CMK (cell line): ENCODE measurements at regions not wholly inside any gene's neighbourhood (a gene's known extent, or its start where the extent isn't known, plus 50 kb on each side); places are given as distances from the start of the nearest gene placed in this dataset.
"Not testable (repeated sequence)": the region's sequence is repeated elsewhere in the genome, so short reads cannot be mapped to it uniquely, and the experiment has no call there.

Source experiments
- DNase-seq: peaks from one replicate; pipeline ENCODE4 v3.0.0-alpha.2; 2010; ENCODE audit warnings: low read depth

DNA sequence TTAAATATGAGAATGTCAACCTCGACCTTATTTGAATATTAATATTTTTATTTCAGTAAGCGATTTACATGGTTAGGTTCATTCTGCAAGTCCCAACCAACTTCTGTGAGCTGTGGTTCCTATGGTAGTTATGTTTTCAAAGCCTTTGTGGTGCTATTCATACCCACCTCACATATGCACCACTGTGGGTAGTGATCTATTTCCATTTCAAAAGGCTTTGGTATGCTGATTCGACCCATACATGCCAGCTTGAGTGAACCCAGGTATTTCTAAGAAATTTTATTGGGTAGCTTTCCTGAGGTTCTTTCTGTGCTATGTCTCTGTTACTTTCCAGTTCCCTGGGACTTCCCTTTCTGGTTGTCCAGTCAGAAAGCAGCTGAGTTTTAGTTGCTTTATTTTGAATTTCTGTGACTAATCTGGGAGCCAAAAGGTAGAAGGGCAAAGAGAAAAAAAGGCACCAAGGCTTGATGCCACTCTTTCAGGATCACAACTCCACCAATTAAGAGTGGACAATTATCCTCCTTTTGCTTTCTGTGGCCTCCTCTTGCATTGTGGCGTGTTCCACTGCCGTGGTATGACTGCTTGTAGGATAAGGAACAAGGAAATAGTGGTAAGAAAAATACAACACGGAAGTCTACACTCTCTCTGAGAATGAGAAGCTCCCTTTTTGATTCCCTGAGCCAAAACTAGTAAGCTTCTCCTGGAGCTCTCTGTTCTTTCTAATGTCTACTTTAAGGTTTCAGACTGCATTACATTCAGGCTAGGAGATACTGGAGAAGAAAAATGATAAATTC is 729.1 kb downstream of the NOVA1 start:
- no peak for DNase-seq

DNA sequence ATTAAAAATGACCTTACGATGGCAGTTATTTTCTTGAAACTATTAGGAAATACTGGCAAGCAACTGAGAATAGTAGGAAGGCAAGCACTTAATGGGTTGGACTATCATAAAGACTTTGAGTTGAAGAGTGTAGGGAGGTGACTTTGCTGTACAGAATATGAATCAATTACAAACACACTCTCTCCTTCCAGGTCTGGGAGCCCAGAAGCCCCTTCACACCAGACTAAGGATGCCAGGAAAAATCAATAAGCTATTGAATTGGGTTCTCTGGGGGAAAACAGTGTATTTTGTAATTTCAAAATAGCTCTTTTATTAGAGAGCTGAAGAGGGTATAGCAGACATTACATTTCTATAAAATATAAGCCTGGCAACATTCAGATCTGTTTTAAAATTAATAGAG is 736.4 kb downstream of the NOVA1 start:
- DNase-seq = no peak

DNA sequence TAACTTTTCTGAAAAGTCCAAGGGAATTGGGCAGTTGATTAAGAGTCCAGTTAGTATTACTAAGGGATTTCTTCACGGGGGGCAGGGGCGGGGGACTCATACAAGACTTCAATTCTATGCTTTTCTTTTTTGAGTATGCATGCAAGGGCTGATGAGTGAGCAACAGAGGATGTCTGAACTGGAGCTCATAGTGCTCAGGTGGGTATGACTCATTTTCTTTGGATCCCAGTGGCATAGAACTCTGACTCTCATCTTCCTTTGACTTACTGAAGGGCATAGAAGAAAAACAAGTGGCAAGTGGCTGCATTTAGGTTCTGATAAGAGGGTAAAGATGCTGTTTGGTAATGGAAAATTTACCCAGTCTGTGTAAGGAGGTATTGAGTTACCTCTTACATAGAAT is 749.2 kb downstream of the NOVA1 start:
- no peak for DNase-seq

DNA sequence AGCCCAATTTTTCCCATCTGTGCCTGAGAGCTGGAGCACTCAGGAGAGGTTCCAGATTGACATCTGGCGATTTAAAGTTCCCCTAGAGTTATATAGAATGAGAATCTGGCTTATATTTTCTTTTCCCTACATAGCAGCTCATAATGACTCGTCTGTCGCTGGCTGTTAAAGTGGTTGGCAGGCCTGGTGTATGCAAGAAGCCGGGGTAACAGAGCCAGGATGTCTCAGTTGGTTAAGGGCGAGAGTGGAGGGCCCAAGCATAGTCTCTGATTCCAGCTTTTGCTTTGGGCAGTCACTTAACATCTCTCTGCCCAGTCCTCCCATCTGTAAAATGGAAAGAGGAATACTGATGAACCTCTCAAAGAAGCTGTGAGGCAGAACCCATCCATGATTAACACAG is 751.6 kb downstream of the NOVA1 start:
- no peak for DNase-seq

DNA sequence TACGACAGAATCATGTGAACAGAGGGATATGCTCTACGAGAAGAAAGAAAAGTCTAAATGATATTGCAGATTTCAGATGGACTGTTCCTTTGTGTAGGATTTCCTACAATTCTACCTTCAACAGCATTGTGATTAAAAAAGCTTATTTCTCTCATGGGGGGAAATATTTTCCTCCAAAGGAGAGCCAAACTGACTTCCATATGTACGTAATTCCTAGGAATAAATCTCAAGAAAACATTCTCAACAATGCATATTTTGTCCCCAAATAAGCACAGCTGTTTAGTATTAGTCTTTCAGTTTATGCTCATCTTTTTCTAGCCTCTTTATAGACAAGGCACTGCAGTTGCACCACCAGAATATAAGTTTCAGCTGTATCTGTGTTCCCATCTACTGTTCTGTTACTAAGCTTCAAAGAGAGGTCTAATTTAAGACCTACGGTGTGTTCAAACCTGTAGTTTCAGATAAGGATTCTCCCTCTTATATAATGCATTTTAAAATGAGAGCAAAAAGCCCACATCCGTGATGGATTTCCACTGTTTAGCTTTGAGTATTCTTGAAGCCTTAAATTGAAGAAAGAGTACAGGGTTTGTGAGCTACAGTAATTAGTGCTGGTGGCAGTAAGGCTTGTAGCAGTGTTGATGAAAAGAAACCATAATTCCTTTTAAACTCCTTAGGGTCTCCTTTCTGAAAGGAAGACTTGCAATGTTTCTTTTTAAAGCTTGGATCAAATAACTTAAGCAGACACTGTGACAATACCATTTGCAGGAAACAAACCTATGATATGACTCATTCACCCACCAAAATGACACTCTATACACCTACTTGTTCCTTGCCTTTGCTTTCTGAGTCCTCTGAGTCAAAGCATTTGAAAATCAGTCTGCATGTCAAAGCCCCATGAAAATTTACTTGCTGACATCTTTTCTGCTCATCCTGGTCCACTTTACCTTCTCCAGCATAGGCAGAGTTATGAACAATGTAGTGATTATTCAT is 754.1 kb downstream of the NOVA1 start:
- no peak for DNase-seq

DNA sequence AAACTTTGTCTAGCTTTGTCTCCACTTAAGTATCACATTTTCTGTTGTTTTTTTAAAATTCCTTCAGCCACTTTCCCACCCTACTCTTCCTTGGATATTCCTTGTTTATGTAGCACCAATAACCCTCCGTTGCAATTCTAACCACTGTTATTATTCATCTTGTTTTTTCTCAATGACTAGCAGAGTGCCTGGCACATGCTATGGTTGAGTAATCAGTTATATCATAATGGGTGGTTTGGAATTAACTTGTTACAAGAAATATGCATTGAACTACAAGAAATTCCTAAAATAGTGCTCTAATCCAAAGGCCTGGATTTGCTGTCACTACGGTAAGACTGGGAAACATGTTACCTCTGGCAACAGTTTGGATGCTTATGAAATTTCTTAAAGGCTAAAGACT is 756.6 kb downstream of the NOVA1 start:
- DNase-seq = no peak

DNA sequence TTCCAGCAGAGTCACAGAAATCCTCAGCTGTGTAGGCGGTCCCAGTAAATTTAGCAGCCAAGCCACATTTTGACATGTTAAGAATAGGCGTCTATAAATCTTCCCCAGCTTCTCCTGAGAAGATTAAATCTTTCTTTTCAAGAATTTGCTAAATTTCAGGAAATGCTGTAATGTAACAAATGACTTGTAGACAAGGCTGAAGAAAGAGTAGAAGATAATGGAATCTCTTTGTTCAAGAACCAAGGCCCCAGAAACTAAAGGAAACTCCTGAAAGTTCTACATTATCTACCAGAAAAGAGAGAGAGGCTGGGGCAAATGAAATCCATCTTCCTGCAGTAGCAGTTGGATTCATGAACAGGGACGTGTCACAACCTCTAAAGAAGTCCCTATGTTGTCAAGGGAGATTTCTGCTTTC is 760.3 kb downstream of the NOVA1 start:
- DNase-seq = no peak

DNA sequence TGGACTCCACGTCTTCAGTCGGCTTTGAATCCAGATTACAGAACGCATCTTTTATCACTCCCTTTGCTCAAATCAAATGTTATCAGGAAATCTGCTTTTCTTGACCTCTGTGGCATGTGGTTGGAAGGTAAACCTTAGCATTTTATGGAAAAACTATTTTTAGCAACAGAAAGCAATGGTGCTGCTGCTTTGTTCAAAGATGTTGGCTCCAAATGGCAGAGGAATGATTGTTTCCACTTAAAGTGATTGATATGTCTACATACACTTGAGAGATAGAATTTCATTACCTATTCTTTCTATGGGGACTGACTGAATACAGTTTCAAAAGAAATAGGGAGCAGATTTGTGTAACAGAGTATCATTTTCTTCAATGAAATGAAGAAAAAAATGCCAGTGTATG is 761.2 kb downstream of the NOVA1 start:
- no peak for DNase-seq

DNA sequence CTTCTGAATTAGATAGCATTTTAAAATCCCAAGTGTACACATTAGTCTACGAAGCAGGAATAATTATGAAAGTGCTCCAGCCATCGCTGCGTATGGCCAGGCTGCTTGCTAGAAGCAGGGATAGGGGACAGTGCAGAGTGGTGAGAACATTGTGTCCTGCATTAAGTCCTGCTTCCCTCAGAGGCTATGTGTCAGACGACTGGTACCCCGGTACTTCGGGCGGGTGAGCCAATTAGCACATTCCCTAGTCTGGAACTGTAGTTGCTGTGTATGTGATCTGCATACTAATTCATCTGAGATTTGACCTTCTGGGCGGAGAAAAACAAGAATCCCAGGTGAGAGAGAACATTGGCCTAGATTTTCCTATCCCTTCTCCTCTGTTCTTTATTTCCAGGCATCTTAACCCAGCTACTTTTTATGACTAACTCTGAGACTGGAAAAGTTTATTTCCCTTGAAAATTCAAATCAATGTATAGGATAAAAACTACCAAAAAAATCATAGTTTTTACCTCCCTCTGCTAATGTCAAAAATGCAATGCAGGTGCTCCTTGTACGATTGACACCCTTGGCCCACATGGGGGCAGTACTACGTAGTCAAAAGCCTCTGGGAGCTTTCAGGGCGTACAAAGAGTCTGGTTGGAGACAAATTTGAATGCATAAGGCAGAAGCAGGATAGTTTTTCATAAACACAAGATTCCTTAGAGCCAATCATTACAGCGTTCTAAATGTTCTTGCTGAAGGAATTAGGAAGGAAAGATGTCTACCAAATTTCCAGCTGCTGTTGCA is 764.3 kb downstream of the NOVA1 start:
- no peak for DNase-seq

DNA sequence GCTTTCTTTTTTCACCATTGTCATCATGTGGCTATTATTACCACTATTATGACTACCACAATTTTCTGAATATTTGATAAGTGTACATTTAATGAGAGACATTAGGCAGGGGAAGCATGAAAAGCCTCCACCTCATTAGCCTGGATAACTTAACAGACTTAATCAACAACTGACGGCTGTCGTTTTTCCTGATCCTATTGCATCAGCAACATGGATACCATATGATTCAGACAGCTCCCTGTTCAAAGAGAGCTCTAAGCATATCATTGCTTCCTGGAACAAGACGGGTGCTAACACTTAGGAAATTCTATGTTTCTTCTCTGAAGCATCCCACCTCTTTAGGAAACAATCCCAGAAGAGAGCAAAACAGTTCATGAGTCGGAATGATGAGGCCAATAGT is 765.2 kb downstream of the NOVA1 start:
- DNase-seq = no peak

DNA sequence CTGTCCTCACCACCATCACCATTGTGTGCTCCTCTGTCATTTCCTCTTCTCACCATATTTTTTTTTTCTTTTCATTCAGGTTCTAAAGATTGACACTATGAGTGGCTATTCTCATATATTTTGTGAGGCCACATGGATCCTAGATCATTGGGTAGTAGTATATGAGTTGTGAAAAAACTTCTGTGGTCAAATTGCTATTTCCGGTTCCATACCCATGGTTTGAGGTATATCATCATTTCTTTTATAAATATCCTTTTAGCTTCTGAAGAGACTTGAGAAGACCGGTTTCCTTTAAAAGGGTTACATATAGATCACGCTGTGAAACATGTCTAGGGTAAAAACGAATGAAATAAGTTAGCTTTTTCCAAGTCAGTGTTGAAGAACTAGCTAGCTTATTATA is 769.3 kb downstream of the NOVA1 start:
- no peak for DNase-seq

DNA sequence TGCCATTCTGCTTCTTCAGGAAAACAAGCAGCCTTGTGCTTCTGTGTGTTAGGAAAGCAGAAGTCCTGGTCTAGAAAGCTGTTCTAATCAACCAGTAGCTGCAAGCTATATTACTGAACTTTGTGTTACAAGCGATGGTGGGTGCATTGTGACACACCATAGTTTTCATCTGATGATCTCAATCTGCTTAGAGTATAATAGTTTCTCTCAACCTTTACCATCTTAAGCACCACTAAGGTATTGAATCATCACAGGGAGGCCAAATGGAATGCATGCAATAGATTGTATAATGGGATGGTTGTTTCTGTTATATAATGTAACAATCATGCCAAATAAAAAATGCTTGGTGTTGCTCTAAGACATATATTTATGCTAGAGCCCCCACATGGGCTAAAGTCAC is 771.7 kb downstream of the NOVA1 start:
- no peak for DNase-seq

DNA sequence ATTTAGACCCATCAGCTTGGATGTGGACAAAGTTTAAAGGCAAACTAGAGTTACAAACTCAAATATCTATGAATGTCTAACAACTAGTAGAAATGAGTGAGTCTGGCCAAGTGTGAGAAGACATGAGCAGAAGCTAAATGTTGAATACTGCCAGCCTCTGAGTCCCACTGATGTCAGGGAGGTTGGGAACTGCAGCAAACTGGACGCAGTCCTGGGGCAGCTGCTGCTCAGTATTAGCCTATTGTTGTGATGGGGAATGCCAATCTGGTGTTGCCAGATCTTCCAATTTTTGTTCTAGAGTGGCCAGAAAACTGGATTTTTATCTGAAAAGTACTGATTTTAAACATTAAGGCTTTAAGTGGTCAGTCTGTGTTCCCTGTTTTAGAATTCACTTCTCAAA is 770.4 kb upstream of the STXBP6 start:
- no peak for DNase-seq

DNA sequence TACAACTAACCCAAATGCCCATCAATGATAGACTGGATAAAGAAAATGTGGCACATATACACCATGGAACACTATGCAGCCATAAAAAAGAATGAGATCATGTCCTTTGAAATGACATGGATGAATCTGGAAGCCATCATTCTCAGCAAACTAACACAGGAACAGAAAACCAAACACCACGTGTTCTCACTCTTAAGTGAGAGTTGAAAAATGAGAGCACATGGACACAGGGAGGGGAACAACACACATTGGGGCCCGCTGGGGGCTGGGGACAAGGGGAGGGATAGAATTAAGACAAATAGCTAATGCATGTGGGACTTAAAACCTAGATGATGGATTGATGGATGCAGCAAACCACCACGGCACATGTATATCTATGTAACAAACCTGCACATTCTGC is 764.7 kb upstream of the STXBP6 start:
- DNase-seq = not testable (repeated sequence)

DNA sequence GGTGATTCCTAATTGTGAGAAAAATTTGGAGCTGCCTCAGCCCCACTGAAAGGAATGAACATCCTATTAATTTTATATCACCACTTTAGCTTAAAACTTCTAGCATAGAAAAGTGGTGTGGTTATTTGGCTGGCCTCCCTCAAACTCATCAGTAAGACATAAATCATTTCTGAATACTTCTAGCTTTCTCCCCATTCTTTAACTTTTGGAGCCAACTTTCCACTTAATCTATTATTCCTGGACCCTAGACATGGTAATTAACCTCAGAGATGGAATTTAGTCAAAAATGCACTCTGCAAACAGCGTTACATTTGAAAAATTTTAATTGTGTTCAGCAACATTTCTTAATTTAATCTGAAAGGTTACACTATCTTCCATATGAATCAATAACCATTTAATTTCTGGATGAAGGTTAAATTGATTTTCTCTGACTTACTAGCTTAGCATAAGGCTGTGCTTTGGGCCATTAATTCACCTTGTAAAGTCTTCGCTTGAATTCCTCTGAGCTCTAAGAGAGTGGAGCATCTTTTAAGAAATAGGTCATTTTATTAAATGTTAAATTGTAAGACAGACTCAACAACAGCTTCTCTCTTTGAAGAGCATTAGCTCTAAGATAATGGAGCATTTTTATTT is 753.6 kb upstream of the STXBP6 start:
- DNase-seq = no peak

DNA sequence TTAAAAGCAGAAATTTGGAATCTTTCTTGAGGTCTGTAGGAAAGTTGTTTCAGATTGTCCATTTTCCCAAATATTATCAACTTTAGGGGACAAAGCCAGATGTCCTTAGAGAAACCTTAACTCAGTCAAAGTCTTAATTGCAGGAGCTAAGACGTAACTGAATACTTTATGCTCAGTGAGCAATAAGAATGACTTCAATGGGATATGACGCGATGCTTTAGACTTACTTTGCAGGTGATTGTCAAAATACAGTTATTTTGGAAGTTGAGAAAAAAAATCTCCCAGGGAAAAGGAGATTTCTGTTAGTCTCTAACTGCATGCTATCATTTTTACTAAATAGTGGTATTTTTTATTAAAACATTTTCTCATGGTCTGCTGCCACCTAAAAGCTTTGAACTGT is 750.9 kb upstream of the STXBP6 start:
- no peak for DNase-seq

DNA sequence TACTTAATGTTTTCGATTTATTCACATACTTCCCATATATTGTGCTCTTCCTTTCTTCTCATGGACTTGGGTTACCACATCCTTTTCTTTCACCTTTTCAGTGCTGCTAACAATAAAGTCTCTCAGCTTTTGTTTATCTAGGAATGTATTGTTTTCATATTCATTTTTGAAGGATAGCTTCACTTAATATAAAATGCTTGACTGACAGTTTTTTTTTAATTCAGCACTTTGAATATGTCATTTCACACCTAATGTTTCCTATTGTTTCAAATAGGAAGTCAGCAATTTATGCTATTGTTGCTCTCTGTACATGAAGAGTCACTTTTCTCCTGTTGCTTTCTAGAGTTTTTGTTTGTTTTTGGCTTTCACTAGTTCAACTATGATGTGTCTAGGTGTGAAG is 738.3 kb upstream of the STXBP6 start:
- DNase-seq = no peak

DNA sequence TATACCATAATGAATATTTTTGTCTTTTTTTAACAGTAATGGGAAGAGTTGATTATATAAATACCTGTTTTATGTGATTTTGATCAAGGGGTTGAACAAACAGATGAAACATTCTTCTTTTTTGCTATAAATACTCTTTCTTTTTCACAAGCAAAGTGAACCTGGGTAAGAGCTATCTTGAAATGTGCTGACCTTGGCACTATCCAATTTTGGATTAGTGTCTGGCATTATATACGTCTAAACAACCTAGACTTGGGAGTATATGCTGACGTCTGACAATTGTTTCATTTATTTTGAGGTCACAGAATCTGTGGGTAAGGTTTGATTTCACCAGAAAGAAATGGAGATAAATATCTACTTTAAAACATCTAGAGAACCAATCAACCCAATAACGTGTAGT is 716.0 kb upstream of the STXBP6 start:
- no peak for DNase-seq

DNA sequence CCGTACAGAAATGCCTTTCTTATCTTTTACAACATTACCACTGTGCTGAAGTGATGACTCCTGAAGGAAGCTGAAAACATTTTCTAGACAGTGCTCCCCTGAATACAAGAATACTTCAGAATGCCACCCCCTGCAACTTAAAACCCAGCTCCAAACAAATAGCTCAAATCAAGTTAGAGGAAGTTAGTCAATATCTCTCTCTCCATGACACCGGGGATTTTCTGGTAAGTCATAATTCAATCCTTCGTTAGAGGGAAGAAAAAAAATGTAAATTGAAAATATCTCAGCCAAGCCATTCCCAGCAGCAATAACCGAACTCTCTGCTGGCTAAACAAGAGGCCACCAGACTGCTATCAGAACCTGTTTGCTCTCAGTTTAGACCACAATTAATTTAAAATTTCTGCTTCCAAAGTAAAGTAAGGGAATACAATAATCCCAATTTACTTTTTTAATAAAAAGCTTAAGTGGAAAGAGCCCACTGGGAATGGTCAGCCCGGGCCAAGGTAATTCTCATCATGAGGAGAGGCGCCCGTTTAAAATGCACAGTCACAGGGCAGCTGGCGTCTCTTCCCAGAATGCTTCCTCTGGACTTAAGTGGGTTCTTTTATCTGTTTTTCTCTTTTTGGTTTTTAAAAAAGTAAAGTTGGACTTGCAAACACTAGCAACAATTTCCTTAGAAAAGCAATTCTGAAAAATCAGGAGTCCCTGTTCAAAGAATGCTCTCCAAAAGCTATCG is 710.1 kb upstream of the STXBP6 start:
- no peak for DNase-seq

DNA sequence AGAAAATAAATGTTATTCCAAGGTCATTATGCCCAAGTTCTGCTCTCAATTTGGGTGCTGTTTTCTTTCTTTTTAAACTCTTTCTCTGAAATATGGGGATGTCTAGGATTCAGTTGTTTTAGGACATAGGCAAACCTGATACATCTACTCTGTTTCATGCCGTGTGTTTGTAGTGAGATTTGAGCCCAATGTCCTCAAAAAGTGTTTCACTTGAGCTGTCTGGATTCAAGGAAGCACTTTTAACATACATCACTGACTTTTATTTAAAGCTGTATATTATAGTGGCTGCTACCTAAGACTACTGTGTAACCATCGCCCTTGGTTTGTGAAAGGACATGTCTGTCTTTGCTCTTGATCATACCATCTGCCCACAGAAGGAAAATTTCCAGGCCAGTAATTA is 709.3 kb upstream of the STXBP6 start:
- DNase-seq = no peak

DNA sequence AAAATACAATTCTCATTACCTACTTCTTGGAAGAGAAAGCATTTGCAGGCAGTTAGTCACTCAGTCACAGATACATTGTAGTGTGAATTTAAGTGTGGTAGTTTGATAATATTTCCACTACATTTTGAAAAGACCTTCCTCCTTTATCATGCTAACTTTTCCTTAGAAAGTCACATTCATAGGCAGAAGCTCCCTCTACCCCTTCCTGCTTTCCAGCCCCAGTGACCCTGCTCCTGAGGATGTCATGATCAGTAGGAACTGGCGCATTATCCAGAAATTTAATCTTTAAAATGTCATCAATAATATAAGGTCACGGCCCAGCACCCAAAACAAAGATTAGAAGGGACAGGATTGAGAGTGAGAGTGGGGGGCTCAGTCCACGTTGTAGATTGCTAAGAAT is 707.4 kb upstream of the STXBP6 start:
- DNase-seq = no peak
